ENCODE measurements at regions not wholly inside any gene's neighbourhood (a gene's known extent, or its start where the extent isn't known, plus 50 kb on each side); places are given as distances from the start of the nearest gene placed in this dataset.
"Not testable (repeated sequence)": the region's sequence is repeated elsewhere in the genome, so short reads cannot be mapped to it uniquely, and the experiment has no call there.

DNA sequence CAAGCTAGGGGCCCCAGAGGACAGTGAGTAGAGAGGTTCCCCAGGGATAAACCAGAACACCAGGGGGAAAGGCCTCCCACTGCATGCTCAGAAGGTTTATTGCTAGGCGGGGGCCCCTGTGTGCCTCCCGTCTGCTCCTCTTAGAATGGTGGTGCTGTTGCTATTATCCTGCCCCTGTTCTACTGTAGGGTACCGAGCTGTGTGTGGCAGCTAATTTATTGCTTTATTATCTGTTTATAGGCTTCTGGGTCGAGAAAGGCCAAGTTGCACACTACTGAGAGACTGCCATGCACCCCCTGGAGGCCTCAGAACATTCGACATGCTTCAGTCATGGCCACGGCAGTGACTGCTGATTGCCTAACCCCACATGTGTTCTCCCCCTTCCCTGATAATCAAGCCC is 373.6 kb downstream of the ANAPC1 start:
- not testable (repeated sequence) for H3K4me2 ChIP-seq; H3K27ac ChIP-seq; H3K4me1 Mint-ChIP-seq; H3K4me1 ChIP-seq; H3K9me3 ChIP-seq (ENCODE audit: low read depth); H3K27me3 ChIP-seq; H3F3A ChIP-seq (ENCODE audit: low read depth); H3K27ac Mint-ChIP-seq; H3K36me3 Mint-ChIP-seq; H4K20me1 ChIP-seq (ENCODE audit: low read depth); H3K9me3 Mint-ChIP-seq; H3K4me3 ChIP-seq; H3K79me2 ChIP-seq (ENCODE audit: low read depth); H2AFZ ChIP-seq (replicated peaks); H3K9ac ChIP-seq; H3K4me3 Mint-ChIP-seq; DNase-seq (ENCODE audit: low spot score); H3K36me3 ChIP-seq; H3K27me3 Mint-ChIP-seq (ENCODE audit: insufficient read depth, low read depth)

DNA sequence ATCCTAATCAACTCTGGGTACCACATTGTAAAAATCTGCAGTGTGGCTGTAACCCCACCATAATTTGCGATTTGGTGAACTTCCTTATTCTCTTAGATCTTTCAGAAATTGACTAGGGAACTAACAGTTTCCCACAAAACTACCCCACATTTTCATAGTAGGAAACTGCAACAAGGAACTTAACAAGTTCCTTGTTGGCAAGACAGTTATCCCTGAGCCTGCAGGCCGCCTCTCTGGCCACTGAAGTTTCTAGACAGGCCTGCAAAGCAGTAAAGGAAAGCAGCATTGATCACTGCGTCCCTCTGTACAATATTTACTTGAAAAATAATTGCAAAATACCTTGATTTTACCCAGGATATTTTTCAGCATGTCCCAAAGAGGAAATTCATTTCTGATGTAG is 372.9 kb downstream of the ANAPC1 start:
- H3K36me3 Mint-ChIP-seq; H3K27me3 ChIP-seq; H3K4me3 Mint-ChIP-seq; H4K20me1 ChIP-seq (ENCODE audit: low read depth); H3K9me3 ChIP-seq (ENCODE audit: low read depth); H3K4me2 ChIP-seq; H3K4me1 ChIP-seq; H3K9me3 Mint-ChIP-seq; H3K4me1 Mint-ChIP-seq; H3K27me3 Mint-ChIP-seq (ENCODE audit: insufficient read depth, low read depth); H3K27ac Mint-ChIP-seq; H3K79me2 ChIP-seq (ENCODE audit: low read depth); DNase-seq (ENCODE audit: low spot score); H3F3A ChIP-seq (ENCODE audit: low read depth); H3K4me3 ChIP-seq; H2AFZ ChIP-seq (replicated peaks); H3K9ac ChIP-seq; H3K27ac ChIP-seq; H3K36me3 ChIP-seq: not testable (repeated sequence)

DNA sequence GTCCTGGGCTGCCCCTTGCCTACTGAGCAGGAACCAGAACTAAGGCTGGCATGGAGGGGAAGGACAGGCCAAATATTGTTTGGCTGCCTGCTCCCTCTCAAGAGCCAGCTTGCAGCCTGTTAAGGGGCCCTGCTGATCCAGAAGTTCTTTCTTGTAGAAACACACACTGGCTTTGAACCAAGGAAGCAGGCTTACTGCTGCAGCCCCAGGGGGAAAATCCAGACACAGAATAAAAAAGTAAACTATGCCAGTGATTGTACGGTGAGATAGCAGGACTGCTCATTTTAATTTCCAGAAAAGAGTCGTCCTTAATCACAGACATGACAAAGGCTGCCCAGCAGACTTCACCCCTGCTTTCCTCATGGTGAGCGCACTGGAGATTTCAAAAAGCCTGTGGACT is 371.6 kb downstream of the ANAPC1 start:
- not testable (repeated sequence) for DNase-seq (ENCODE audit: low spot score); H3K27me3 Mint-ChIP-seq (ENCODE audit: insufficient read depth, low read depth); H3K27ac ChIP-seq

DNA sequence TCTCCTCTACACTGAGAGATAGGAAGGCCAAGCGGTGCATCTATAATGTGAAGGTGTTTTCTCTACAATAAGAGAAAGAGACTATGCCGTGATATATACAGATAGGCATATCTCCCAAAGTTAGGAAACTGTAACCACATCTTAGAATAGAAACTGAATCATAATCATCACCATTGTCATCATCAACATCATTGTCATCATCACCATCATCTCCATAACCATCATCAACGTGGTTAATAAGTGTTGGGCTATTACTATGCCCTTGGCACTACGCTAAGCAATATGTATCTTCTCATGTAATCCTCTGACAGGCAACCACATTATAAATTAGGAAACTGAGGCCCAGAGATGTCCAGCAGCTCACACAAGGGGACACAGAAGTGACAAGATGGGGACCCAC is 369.9 kb downstream of the ANAPC1 start:
- H3K4me3 Mint-ChIP-seq; H3K4me2 ChIP-seq; H3K79me2 ChIP-seq (ENCODE audit: low read depth); H3K9me3 Mint-ChIP-seq; H4K20me1 ChIP-seq (ENCODE audit: low read depth); H3K4me1 Mint-ChIP-seq; H2AFZ ChIP-seq (replicated peaks); DNase-seq (ENCODE audit: low spot score); H3K9me3 ChIP-seq (ENCODE audit: low read depth); H3K4me3 ChIP-seq; H3K4me1 ChIP-seq; H3K36me3 Mint-ChIP-seq; H3F3A ChIP-seq (ENCODE audit: low read depth); H3K27ac Mint-ChIP-seq; H3K27me3 ChIP-seq; H3K27ac ChIP-seq; H3K9ac ChIP-seq; H3K36me3 ChIP-seq; H3K27me3 Mint-ChIP-seq (ENCODE audit: insufficient read depth, low read depth): not testable (repeated sequence)

More for the DNA sequence above, 371.6 kb downstream of the ANAPC1 start:
- not testable (repeated sequence) for H3K79me2 ChIP-seq (ENCODE audit: low read depth); H3K36me3 ChIP-seq; H3F3A ChIP-seq (ENCODE audit: low read depth); H3K4me3 ChIP-seq; H3K9me3 ChIP-seq (ENCODE audit: low read depth); H2AFZ ChIP-seq (replicated peaks); H3K27me3 ChIP-seq; H3K4me2 ChIP-seq; H3K4me3 Mint-ChIP-seq; H4K20me1 ChIP-seq (ENCODE audit: low read depth); H3K4me1 ChIP-seq; H3K9me3 Mint-ChIP-seq; H3K4me1 Mint-ChIP-seq; H3K9ac ChIP-seq; H3K36me3 Mint-ChIP-seq; H3K27ac Mint-ChIP-seq

DNA sequence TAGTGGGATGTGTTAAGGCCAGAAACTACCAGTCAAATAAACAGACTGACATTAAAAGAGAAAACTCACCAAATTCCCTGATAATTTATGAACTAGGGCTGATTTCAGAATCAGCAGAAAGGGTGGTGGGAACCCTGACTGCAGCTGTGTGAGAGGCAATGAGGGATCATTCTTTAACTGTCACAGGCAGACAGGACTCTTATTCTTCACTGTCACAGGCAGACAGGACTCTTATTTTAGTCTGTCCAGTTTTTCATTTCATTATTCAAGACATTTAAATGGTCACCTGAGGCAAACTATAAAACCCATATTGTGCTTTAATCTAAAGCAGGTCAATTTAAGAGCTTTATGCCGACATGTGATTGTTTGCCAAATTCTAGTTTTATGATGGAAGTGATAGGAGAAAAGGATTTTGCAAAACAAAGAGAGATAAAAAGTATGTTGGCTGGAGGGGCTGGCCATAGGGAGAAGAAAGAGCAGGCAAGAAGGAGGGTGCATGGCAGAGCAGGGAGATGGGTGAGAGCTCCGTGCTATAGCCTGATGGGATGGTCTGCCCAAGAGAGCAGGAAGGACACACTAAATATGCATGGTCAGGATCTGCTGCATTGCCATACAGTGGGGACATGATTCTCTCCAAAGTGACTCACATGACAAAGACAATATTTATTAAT is 366.8 kb downstream of the ANAPC1 start:
- not testable (repeated sequence) for H3K9me3 Mint-ChIP-seq; H3K36me3 Mint-ChIP-seq; H3K9ac ChIP-seq; H2AFZ ChIP-seq (replicated peaks); H4K20me1 ChIP-seq (ENCODE audit: low read depth); H3K9me3 ChIP-seq (ENCODE audit: low read depth); H3K27ac ChIP-seq; H3K4me3 ChIP-seq; H3K4me3 Mint-ChIP-seq; H3K27me3 ChIP-seq; H3K79me2 ChIP-seq (ENCODE audit: low read depth); H3K36me3 ChIP-seq; H3K27ac Mint-ChIP-seq; H3K4me1 ChIP-seq; H3F3A ChIP-seq (ENCODE audit: low read depth); DNase-seq (ENCODE audit: low spot score); H3K27me3 Mint-ChIP-seq (ENCODE audit: insufficient read depth, low read depth); H3K4me1 Mint-ChIP-seq; H3K4me2 ChIP-seq

DNA sequence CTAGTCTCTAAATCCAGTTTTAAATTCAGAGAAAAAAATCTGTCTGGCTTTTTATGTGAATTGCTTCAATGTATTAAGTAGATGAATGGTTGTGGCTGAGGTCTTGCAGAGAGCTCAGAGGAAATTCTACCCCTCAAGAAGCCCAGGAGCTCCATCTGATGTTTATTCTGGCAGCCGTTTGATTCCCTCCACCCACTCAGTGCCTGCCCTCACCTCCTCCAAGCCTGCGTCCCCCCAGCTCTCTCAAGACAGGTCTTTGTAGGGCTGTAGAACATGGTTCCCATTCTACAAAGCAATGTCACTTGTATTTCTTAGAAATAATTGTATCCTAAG is 366.3 kb downstream of the ANAPC1 start:
- H3K4me1 Mint-ChIP-seq: peaks cover 11% of the 10 kb centered on the region
- not testable (repeated sequence) for H3K9me3 Mint-ChIP-seq; H3K27me3 ChIP-seq; H3K36me3 ChIP-seq; H3K4me3 Mint-ChIP-seq; DNase-seq (ENCODE audit: low spot score); H3K79me2 ChIP-seq (ENCODE audit: low read depth); H3K27me3 Mint-ChIP-seq (ENCODE audit: insufficient read depth, low read depth); H3K4me1 ChIP-seq; H3K27ac ChIP-seq; H3K4me2 ChIP-seq; H4K20me1 ChIP-seq (ENCODE audit: low read depth); H3K9ac ChIP-seq; H3K9me3 ChIP-seq (ENCODE audit: low read depth); H3K4me3 ChIP-seq; H3K36me3 Mint-ChIP-seq; H3F3A ChIP-seq (ENCODE audit: low read depth); H2AFZ ChIP-seq (replicated peaks); H3K27ac Mint-ChIP-seq

All from neural progenitor cell (in vitro differentiated cells).